Embryonic facial prominence (tissue), 1 donor: ENCODE measurements at regions not wholly inside any gene's neighbourhood (a gene's known extent, or its start where the extent isn't known, plus 50 kb on each side); places are given as distances from the start of the nearest gene placed in this dataset.
A peak's percentile ranks its signal among the peaks of the same experiment; 100 is the strongest.

ENCODE experiments used
- DNase-seq: peaks from one replicate; pipeline ENCODE4 v3.0.0-alpha.2; 2016; ENCODE audit errors: extremely low spot score

- DNase-seq: no peak
Measured at GRCh38 chr17:77321649-77322513, 181.1 kb downstream of the SEC14L1 start.

GRCh38 chr17:77322514-77323412 lies 182.0 kb downstream of the SEC14L1 start:
- DNase-seq: no peak

DNA sequence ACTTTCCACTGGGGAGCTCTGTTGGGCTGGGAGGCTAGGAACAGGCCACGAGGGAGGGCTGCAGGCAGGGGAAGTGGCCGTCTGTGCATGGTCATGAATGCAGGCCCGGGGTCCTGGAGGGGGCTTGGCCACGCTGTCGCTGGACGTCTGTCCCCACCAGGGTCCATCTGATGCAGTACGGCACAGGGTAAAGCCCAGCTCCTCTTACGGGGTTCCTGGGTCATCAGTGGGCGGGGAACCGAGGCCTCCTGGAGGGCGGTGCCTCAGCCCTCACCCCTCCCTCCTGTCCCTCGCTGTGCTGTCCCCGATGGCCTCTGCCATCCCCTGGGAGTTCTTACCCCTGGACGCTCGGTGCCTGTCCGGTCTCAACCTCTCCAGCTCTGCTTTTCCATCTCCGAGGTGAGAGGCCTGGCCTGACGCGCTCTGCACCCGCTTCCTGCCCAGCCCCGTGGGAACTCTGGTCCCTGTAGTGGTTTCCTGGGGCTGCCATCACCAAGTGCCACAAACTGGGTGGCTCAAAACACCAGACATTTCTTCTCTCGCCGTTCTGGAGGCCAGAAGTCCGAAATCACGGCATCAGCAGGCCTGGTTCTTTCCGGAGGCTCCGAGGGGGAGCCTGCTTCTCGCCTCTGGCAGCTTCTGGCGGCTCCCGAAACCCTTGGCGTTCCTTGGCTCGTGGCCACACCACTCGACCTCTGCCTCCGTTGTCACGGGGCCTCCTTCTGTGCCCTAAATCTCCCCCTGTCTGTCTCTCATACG lies 182.8 kb downstream of the SEC14L1 start:
- no peak for DNase-seq

GRCh38 chr17:77324227-77324626 lies 183.5 kb downstream of the SEC14L1 start:
- DNase-seq: no peak

- DNase-seq: no peak
Measured at GRCh38 chr17:77325577-77326075, 184.9 kb downstream of the SEC14L1 start.

DNA sequence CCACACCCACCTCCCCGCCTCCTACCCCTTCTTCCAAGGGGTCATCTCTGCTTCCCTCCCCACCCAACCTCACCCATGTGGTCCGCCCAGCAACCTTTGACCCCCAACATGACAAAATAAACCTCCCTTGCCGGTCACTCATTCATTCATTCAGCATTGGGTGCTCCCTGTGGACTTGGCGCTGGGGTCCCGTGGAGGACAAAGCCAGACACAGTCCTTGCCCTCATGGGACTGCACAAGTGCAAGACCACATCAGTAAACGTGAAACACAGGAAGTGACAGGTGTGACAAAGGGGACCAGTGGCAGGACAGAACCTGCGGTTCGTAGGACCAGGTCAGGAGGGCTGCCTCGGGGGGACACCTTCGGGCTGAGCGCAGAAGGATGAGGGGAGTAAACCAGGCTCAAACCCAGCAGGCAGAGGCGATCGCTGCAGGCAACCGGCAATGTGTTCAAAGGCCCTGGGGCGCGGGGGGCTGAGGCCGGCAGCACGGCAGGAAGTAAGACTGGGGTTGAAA lies 185.4 kb downstream of the SEC14L1 start:
- no peak for DNase-seq

GRCh38 chr17:77326636-77327035 lies 185.9 kb downstream of the SEC14L1 start:
- no peak for DNase-seq

- no peak for DNase-seq
Measured at GRCh38 chr17:77327181-77327565, 186.4 kb downstream of the SEC14L1 start.

- DNase-seq: no peak
Measured at GRCh38 chr17:77327566-77328464, 187.0 kb downstream of the SEC14L1 start.

DNA sequence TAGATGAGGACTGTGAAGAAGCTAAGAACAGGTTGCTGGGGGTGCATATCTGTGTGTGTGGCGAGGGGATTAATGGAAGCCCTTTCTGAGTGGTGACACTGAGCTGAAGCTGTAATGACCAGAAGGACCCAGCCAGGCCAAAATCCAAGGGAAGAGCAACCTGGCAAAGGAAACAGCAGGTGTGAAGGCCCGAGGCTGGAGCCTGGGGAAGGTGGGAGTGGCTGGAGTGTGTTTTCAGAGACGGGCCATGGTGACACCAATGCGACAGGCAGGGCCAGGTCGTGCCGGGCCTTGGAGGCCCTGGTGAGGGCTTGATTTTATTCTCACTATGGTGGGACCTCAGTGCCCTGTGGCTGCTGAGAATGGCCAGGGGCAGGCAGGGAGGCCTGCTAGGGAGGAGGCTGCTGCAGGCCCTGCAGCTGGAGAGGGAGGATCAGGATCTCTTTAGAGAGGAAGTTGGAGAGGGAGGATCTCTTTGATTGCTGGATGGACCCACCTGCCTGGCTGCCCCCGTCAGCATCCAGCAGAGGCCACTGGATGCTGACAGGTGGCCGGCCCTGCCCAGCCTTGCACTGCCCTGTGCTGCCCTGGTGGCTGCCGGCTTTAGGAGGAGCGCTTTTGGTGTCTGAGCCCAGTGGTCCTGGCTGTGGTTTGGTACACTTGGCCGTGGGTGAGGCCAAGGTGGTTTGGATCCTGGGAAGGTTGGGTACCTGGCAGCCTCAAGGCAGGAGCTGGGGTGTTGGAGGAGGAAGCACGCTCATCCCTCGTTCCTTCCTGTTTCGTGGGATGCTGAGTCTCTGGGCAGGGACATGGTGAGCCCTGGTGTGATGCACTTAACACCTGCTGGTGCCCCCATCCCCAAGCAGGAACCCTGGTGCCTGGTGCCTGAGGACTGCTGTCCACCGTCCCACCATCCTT lies 188.3 kb downstream of the SEC14L1 start:
- no peak for DNase-seq

DNA sequence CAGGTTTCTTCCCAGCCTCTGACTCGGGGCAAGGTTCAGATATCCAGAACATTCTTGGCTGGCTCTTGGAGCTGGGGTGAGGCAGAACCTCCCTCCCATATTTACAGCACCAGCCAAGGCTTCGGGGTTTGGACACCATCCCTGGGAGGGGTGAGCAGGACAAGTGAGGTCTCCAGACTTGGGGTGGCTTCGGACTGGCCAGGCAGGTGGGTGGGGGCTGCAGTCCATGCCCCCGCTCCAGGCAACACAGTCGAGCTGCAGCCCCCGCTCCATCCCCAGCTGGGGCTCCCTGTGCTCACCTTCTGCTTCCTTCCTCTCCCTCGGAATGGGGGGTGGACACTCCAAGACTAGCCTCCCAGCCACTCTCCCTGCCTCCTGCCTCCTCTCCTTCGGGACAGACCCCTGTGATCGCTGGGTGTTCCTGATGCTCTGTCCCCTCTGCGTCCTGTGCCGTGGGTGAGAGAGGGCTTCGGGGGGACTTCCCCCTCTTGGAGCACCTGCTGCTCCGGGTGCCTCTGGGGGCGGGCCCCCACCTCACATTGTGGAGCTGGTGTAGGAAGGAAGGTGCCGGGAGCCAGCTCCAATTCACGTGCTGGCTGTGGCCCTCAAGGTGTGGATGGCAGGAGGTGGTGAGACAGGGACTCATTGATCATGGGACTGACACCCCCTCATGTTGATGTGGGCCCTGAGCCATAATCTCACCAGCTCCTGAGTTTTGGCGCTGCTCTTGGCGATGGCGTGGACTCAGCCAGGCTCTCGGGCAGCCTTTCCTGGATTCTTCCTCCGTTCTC lies 189.2 kb downstream of the SEC14L1 start:
- no peak for DNase-seq

DNA sequence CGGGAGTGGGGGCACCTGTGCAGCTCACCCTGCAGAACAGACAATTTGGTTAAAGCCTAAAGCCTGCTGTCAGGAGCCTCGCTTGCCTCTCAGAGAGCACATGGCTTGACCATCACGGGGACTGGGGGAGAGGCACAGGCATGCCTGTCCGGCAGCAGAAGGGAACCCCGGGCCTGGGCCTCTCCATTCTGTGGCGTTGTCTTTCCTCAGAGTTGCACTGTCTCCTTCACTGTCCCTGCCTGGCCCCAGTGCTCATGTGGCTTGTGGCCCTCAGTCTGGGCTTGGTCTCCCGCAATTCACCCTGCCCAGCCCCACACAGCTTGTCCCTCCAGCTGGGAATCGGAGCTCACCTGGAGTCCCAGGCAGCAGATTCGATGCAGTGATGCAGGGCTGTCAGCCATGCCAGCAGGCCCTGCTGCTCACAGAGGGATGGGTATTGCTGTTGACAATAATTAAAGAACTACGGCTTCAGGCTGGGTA lies 189.9 kb downstream of the SEC14L1 start:
- no peak for DNase-seq

GRCh38 chr17:77331301-77331864 lies 190.6 kb downstream of the SEC14L1 start:
- DNase-seq: peak; percentile 69

DNA sequence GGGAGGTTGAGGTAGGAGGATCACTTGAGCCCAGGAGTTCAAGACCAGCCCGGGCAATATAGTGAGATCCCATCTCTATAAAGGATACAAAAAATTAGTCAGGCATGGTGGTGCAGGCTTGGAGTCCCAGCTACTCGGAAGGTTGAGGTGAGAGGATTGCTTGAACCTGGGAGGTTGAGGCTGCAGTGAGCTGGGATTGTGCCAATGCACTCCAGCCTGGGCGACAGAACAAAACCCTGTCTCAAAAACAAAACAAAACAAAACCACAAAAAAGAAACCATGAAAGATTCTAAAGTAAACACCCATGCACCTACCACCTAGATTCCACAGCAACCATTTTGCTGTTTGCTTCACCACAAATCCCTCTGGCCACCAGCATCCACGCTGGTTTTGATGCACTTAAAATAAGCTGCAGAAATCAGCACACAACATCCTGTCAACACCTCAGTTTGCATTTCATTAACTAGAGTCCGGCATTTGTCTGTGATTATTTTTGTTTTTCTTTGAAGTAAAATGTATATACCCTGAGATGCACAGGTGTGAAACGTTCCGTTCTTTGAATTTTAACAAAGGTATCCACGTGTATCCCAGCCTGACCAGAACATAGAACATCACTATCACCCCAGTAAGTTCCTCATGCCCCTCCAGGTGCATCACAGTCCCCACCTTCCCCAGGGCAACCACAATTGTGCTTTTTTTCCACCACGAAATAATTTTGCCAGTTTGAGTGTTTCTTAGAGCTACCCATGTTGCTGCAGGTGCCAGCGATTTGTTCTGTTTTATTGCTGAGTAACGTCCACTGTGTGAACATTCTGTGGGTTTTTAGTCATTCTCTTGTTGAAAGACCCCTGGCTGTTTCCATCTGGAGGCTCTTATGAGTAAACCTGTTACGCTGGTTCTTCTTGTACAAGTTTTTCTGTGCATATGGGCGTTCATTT lies 191.5 kb downstream of the SEC14L1 start:
- DNase-seq: no peak

- DNase-seq: no peak
Measured at GRCh38 chr17:77332981-77333685, 192.4 kb downstream of the SEC14L1 start.

DNA sequence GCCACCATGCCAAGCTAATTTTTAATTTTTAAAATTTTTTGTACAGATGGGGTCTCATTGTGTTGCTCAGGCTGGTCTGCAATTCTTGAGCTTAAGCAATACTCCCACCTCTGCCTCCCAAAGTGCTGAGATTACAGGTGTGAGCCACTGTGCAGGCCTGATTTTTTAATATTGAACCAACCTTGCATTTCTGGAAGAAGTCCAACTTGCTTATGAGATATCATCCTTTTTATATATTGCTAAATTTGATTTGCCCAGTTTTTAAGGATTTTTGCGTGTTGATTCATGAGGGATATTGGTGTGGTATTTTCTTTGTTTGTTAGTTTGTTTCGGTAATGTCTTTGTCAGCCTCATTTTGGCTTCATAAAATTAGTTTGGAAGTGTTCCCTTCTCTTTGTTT lies 196.4 kb downstream of the SEC14L1 start:
- DNase-seq: no peak
